ENCODE measurements at regions not wholly inside any gene's neighbourhood (a gene's known extent, or its start where the extent isn't known, plus 50 kb on each side); places are given as distances from the start of the nearest gene placed in this dataset.
A peak's percentile ranks its signal among the peaks of the same experiment; 100 is the strongest.

DNA sequence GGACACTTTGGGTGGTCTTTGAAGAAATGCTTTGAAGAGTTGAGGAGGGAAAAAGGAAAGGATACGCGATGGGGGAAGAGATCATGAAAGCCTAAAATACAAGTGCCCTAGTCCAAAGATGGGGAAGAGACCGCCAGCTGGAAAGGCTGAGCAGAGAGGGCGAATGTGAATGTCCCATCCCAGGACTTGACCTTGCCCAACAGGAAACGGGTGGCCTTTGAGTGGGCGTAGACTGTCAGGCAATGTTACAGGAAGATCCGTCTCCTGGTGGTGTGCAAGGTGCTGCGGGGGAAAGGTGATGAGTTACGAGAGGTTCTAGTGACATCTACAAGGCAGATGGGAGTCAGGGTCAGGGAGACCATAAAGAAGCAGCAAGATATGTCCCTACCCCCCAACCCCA lies 55.0 kb upstream of the TBXT start:
- WGBS = 94% methylated on average over 9 of the region's 9 CpGs
- H3K4me1 ChIP-seq (ENCODE audit: control insufficient read depth in 2 of 2, insufficient read depth in 2 of 2, low read length in 2 of 2) = peaks cover 0 to 11% of the 10 kb centered on the region in 2 donors
- H3K9me3 ChIP-seq (ENCODE audit: control insufficient read depth in 2 of 2, insufficient read depth in 1 of 2, low read length in 1 of 2) = peaks cover 2 to 26% of the 10 kb centered on the region in 2 donors
- DNase-seq (ENCODE audit: low read depth in 6 of 9, low spot score in 9 of 9) = no peak
- H3K27ac ChIP-seq (ENCODE audit: low read depth in 1 of 2, low read length in 1 of 2) = no peak overlapping the region
- no peak overlapping the region for H3K4me3 ChIP-seq (ENCODE audit: low read length in 2 of 2)
- no peaks in the 10 kb centered on the region for H3K36me3 ChIP-seq (ENCODE audit: control insufficient read depth in 2 of 2, insufficient read depth in 2 of 2, low read length in 1 of 2)
- peaks cover 0 to 2% of the 10 kb centered on the region in 2 donors for H3K27me3 ChIP-seq (ENCODE audit: control insufficient read depth in 2 of 2, insufficient read depth in 1 of 2, low read length in 1 of 2)

GRCh38 chr6:166221636-166222035 lies 54.0 kb upstream of the TBXT start:
- Histone ChIP-seq H3K27me3 (ENCODE audit: control insufficient read depth in 2 of 2, insufficient read depth in 1 of 2, low read length in 1 of 2) (no peaks in the 10 kb centered on the region), H3K4me1 (ENCODE audit: control insufficient read depth in 2 of 2, insufficient read depth in 2 of 2, low read length in 2 of 2) (peaks cover 0 to 11% of the 10 kb centered on the region in 2 donors), H3K36me3 (ENCODE audit: control insufficient read depth in 2 of 2, insufficient read depth in 2 of 2, low read length in 1 of 2) (no peaks in the 10 kb centered on the region), H3K27ac (ENCODE audit: low read depth in 1 of 2, low read length in 1 of 2) (peak overlapping the region in 1 of 2 donors; percentile 5), H3K4me3 (ENCODE audit: low read length in 2 of 2) (no peak overlapping the region), H3K9me3 (ENCODE audit: control insufficient read depth in 2 of 2, insufficient read depth in 1 of 2, low read length in 1 of 2) (peaks cover 2 to 26% of the 10 kb centered on the region in 2 donors)
- peak in 1 of 9 donors; percentile 47 for DNase-seq (ENCODE audit: low read depth in 6 of 9, low spot score in 9 of 9)
- 70% methylated on average over 12 of the region's 12 CpGs for WGBS

DNA sequence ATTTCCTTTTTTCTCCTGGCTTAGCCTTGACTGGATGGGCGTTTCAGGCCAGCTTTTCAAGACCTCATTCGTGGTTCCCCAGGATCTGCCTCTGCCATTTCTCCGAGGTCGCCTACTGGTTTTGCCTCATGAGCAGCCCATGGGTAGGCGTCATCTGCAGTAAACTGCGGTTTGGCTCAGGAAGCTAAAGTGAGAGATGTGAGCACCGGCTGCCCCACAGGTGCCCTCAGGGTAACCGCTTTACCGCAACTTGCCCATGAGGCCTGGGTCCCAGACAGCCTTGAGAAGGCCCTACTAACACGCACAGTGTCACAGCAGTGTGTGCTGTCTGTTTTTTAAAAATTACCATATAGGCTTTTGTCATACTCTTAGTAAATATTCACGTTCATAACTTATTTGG lies 53.4 kb upstream of the TBXT start:
- Histone ChIP-seq H3K27me3 (ENCODE audit: control insufficient read depth in 2 of 2, insufficient read depth in 1 of 2, low read length in 1 of 2) (no peaks in the 10 kb centered on the region), H3K9me3 (ENCODE audit: control insufficient read depth in 2 of 2, insufficient read depth in 1 of 2, low read length in 1 of 2) (peaks cover 2 to 26% of the 10 kb centered on the region in 2 donors), H3K36me3 (ENCODE audit: control insufficient read depth in 2 of 2, insufficient read depth in 2 of 2, low read length in 1 of 2) (no peaks in the 10 kb centered on the region), H3K4me3 (ENCODE audit: low read length in 2 of 2) (no peak overlapping the region), H3K27ac (ENCODE audit: low read depth in 1 of 2, low read length in 1 of 2) (peak overlapping the region in 1 of 2 donors; percentile 59), H3K4me1 (ENCODE audit: control insufficient read depth in 2 of 2, insufficient read depth in 2 of 2, low read length in 2 of 2) (peaks cover 0 to 11% of the 10 kb centered on the region in 2 donors)
- 73% methylated on average over 11 of the region's 11 CpGs for WGBS
- DNase-seq (ENCODE audit: low read depth in 6 of 9, low spot score in 9 of 9) = peak in 1 of 9 donors; percentile 50

Measured in thymus (tissue), 11 donors.